Activated T-cell treated with anti-CD3 and anti-CD28 coated beads, Interleukin-2, amount 50 U/mL, for 72 hours (primary cell): ENCODE measurements at regions not wholly inside any gene's neighbourhood (a gene's known extent, or its start where the extent isn't known, plus 50 kb on each side); places are given as distances from the start of the nearest gene placed in this dataset.

Experiments used
- ATAC-seq, 2 donors: fragments of 150-1000 bp; cut with Tn5 transposase; replicated peaks in 1 of 2; 2 replicates each; pipeline ENCODE4 v1.10.0; 2021; ENCODE audit warnings: moderate library complexity in 2 of 2, mild to moderate bottlenecking in 1 of 2
- DNase-seq, 2 donors: peaks; one replicate each; pipeline ENCODE4 v3.0.0; 2021 to 2022; ENCODE audit warnings: mixed read lengths in 1 of 2
- H3K27ac Mint-ChIP-seq: one replicate; pipeline ENCODE4 v1.8.0; 2022; ENCODE audit warnings: mild to moderate bottlenecking, moderate library complexity, mixed read lengths
- H3K27me3 Mint-ChIP-seq: one replicate; pipeline ENCODE4 v1.8.0; 2022; ENCODE audit warnings: low read depth, mixed read lengths
- H3K36me3 Mint-ChIP-seq, 2 donors: one replicate each; pipeline ENCODE4 v1.8.0; 2022; ENCODE audit warnings: mixed read lengths in 2 of 2, mild to moderate bottlenecking in 1 of 2; ENCODE audit not compliant: insufficient read depth in 2 of 2
- H3K4me1 Mint-ChIP-seq: one replicate; pipeline ENCODE4 v1.8.0; 2022; ENCODE audit warnings: low read depth, mixed read lengths
- H3K4me3 Mint-ChIP-seq, 2 donors: one replicate each; pipeline ENCODE4 v1.8.0; 2022; ENCODE audit warnings: mild to moderate bottlenecking in 2 of 2, mixed read lengths in 2 of 2, moderate library complexity in 2 of 2
- H3K9me3 Mint-ChIP-seq, 2 donors: one replicate each; pipeline ENCODE4 v1.8.0; 2022; ENCODE audit warnings: mixed read lengths in 2 of 2

DNA sequence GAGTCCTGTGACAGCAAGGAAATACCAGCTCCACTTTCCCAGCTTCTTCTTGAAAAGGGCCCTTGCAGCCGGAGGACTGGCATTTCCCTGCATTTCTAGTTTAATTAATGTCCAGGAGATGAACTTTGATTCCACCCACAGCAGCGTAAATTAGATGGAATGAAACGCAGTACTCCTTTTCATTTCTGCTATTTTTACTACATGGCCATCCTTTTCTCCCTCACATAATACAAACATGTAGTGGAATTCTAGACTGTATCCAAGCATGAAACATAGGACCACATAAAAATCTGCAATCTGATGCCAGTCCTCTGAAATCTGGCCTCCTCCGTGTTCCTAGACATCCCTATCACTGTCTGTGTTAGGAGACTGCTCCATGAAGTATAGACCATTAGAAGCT, 403.2 kb downstream of the NR2F2 start:
- ATAC-seq: no peak
- Mint-ChIP-seq H3K9me3 (peaks cover 2 to 3% of the 10 kb centered on the region in 2 donors), H3K27ac (no peak overlapping the region), H3K4me1 (no peaks in the 10 kb centered on the region), H3K36me3 (peaks cover 0 to 2% of the 10 kb centered on the region in 2 donors), H3K27me3 (no peaks in the 10 kb centered on the region), H3K4me3 (no peak overlapping the region)
- no peak for DNase-seq

DNA sequence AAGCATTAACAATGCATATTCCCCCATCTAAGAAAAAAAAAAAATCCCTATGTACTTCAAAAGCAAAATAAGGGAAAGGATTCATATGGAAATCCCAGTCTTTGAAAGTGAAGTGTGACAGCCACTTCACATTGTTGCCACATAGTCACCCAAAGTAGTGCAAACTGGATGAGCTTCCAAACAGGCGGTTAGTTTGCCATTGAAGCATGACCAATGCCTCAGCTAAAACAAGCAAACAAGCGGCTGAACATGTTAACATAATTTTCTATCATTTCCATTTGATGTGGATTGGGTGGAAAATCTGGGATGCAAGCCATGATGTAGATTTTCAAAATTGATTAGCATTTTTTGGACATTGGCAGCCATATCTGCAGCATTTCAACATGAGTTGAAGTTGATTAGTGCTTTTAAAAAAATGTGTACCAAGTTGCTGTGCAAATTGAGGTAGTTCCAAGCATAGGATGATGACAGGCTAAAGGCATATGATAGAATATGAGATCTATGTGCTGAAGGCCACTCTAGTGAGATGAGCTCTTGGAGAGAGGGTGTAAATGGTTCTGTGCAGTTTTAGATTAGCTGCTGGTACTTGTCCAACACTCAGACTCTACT, 405.2 kb downstream of the NR2F2 start:
- H3K36me3 Mint-ChIP-seq: peaks cover 0 to 2% of the 10 kb centered on the region in 2 donors
- H3K27ac Mint-ChIP-seq: no peak overlapping the region
- peaks cover 2 to 3% of the 10 kb centered on the region in 2 donors for H3K9me3 Mint-ChIP-seq

DNA sequence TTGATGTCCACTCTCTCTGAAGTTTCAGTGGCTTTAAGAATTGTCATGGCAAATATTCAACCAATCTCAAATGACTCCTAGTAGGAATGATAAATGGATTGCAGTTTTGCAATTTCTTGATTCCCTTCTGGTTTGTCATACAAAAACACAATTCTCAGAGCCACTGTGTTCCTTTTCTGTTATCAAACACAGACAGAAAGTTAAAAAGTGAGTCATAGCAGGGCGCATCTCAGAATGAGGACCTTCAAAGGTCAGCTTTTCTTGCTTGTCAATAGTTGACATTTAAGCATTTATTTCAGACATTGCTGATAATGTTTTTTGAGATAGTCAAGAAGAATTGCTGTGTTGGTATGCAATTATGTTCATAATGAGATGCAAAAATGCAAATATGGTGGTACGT, 405.9 kb downstream of the NR2F2 start:
- no peak overlapping the region for H3K27ac Mint-ChIP-seq

More for the DNA sequence above, 405.2 kb downstream of the NR2F2 start:
- H3K4me3 Mint-ChIP-seq: no peak overlapping the region
- DNase-seq (no peak), ATAC-seq (no peak)
- H3K4me1 Mint-ChIP-seq: no peaks in the 10 kb centered on the region
- no peaks in the 10 kb centered on the region for H3K27me3 Mint-ChIP-seq

DNA sequence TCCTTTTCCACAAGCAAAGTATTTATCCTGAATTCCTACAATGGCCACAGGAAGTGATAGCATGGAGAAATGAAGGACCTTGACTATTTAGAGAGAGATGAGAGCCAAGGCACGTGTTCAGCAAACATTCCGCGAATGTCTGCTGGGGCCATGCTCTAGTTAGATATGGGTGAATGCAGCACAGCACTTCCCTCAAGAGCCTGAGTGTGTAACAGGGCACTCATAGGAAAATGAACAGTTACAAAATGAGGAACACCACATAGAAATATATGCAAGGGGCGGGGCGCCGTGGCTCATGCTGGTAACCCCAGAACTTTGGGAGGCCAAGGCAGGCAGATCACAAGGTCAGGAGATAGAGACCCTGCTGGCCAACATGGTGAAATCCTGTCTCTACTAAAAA, 406.9 kb downstream of the NR2F2 start:
- no peaks in the 10 kb centered on the region for H3K4me1 Mint-ChIP-seq
- H3K9me3 Mint-ChIP-seq: peaks cover 2 to 3% of the 10 kb centered on the region in 2 donors
- ATAC-seq (no peak), DNase-seq (no peak)
- H3K36me3 Mint-ChIP-seq: peaks cover 0 to 2% of the 10 kb centered on the region in 2 donors
- no peaks in the 10 kb centered on the region for H3K27me3 Mint-ChIP-seq
- no peak overlapping the region for H3K4me3 Mint-ChIP-seq
- no peak overlapping the region for H3K27ac Mint-ChIP-seq

More for the DNA sequence above, 405.9 kb downstream of the NR2F2 start:
- no peaks in the 10 kb centered on the region for H3K27me3 Mint-ChIP-seq
- no peak overlapping the region for H3K4me3 Mint-ChIP-seq
- ATAC-seq: no peak
- H3K4me1 Mint-ChIP-seq: no peaks in the 10 kb centered on the region
- H3K9me3 Mint-ChIP-seq: peaks cover 2 to 3% of the 10 kb centered on the region in 2 donors
- peaks cover 0 to 2% of the 10 kb centered on the region in 2 donors for H3K36me3 Mint-ChIP-seq
- DNase-seq: no peak

DNA sequence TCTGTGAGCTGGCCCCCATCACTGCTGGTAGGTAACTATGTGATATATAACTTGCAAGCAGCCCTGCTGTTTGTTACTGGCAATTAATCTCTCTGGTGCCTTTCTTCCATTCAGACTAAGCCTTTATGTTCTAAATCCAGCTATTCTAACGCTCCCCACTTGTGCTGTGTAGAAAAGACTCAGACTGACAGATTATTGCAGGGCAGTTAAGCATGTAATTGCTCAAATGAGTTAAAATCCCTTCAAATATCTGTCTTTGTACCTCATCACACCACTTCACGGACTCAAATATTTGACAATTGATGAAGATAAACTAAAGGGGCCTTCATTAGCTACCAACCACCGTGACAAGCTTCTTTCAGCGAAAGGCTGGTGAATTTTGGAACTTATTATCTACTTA, 416.2 kb downstream of the NR2F2 start:
- ATAC-seq (no peak), DNase-seq (no peak)
- Mint-ChIP-seq H3K36me3 (no peaks in the 10 kb centered on the region), H3K27ac (no peak overlapping the region), H3K4me3 (no peak overlapping the region), H3K4me1 (no peaks in the 10 kb centered on the region), H3K27me3 (no peaks in the 10 kb centered on the region), H3K9me3 (peaks cover 6 to 8% of the 10 kb centered on the region in 2 donors)

DNA sequence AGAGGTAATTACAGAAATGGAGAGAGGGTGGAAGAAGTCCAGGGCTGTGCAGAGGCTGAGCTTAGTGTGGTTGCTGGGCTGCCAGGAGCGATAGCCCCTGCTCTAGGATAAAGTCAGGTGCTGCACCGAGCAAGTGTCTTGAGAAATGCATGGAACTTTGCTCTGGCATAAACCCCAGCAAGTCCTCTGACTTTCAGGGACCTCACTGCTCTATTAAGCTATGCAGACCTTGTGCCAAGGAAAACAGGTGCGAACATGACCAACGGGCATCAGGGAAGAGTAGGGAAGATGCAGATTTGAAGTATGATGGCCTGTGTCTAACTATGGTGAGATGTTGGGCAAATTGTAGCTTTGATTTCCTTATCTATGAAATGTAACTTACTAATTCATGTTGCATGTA, 416.8 kb downstream of the NR2F2 start:
- Mint-ChIP-seq H3K27ac (no peak overlapping the region), H3K4me3 (no peak overlapping the region), H3K36me3 (no peaks in the 10 kb centered on the region), H3K27me3 (no peaks in the 10 kb centered on the region), H3K9me3 (peaks cover 6 to 8% of the 10 kb centered on the region in 2 donors), H3K4me1 (no peaks in the 10 kb centered on the region)
- no peak for DNase-seq
- ATAC-seq: no peak

- Mint-ChIP-seq H3K4me1 (no peaks in the 10 kb centered on the region), H3K36me3 (no peaks in the 10 kb centered on the region), H3K27me3 (no peaks in the 10 kb centered on the region), H3K4me3 (no peak overlapping the region), H3K9me3 (peaks cover 2 to 6% of the 10 kb centered on the region in 2 donors), H3K27ac (no peak overlapping the region)
- ATAC-seq: no peak
- no peak for DNase-seq
Measured at GRCh38 chr15:96750361-96750760, 419.9 kb downstream of the NR2F2 start.

DNA sequence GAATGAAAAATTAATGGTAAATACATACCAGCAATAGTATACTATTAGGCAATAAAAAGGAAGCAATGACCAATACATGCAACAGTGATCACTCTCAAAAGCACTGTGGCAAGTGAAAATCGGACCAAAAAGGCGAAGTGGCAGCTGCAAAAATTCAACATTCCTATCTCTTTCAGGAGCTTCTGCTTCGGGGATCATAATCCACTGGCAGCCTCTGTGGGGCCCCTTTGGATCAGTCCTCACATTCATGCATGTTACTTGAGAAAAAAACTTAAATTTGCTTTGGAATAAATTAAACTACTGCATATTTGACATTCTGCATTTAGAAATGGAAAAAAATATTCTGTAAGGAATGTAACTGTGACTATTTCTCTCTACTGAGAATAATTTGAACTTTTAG, 425.6 kb downstream of the NR2F2 start:
- Mint-ChIP-seq H3K4me3 (no peak overlapping the region), H3K27ac (no peak overlapping the region), H3K9me3 (no peaks in the 10 kb centered on the region), H3K27me3 (no peaks in the 10 kb centered on the region), H3K4me1 (no peaks in the 10 kb centered on the region), H3K36me3 (no peaks in the 10 kb centered on the region)
- ATAC-seq: no peak
- DNase-seq: no peak

DNA sequence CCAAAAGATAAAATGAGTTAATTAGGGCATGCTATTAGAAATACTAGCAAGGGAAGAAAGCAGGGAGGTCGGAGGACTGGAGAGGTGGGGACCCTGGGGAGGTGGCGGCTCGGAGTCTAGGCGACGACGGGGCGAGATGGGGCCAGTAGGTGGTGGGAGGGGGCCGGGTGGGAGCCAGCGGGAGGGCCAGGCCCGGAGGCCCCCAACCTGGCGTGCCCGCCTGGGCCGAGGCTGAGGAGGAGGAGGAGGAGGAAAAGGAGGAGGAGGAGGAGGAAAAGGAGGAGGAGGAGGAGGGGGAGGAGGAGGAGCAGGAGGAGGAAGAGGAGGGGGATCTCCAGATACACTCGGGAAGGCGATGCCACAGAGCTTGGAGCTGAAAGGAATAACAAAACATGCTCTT, 426.2 kb downstream of the NR2F2 start:
- no peaks in the 10 kb centered on the region for H3K36me3 Mint-ChIP-seq
- H3K27me3 Mint-ChIP-seq: no peaks in the 10 kb centered on the region
- H3K4me3 Mint-ChIP-seq: no peak overlapping the region
- no peaks in the 10 kb centered on the region for H3K9me3 Mint-ChIP-seq
- H3K4me1 Mint-ChIP-seq: no peaks in the 10 kb centered on the region
- H3K27ac Mint-ChIP-seq: no peak overlapping the region
- DNase-seq (no peak), ATAC-seq (no peak)

- Mint-ChIP-seq H3K27me3 (no peaks in the 10 kb centered on the region), H3K27ac (no peak overlapping the region), H3K36me3 (no peaks in the 10 kb centered on the region), H3K4me1 (no peaks in the 10 kb centered on the region), H3K9me3 (peaks cover 0 to 2% of the 10 kb centered on the region in 2 donors), H3K4me3 (no peak overlapping the region)
- no peak for DNase-seq
- ATAC-seq: no peak
Measured at GRCh38 chr15:96762566-96762965, 432.1 kb downstream of the NR2F2 start.

DNA sequence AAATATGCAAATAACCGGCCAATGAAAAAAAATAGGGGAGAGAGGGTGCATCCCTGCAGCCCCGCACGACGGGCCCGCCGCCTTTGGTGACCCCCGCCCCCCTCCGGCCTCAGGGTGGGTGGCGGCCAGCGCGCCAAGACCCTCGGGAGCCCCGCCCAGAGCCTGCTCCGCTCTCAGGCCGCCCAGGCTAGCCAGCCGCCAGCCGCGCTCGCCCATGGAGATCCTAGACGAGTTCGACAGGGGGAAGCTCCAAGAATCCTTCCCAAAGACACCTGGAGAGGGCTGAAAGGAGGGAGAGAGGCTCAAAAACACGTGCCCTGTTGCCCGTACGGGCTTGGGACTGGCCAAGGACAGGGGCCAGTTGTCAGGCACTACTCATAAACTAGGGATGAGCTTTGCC, 434.0 kb downstream of the NR2F2 start:
- ATAC-seq: no peak
- H3K4me1 Mint-ChIP-seq: no peaks in the 10 kb centered on the region
- no peaks in the 10 kb centered on the region for H3K27me3 Mint-ChIP-seq
- no peaks in the 10 kb centered on the region for H3K36me3 Mint-ChIP-seq
- no peak for DNase-seq
- no peak overlapping the region for H3K27ac Mint-ChIP-seq
- H3K9me3 Mint-ChIP-seq: peaks cover 0 to 2% of the 10 kb centered on the region in 2 donors
- no peak overlapping the region for H3K4me3 Mint-ChIP-seq

- H3K36me3 Mint-ChIP-seq: no peaks in the 10 kb centered on the region
- H3K4me1 Mint-ChIP-seq: no peaks in the 10 kb centered on the region
- DNase-seq (no peak), ATAC-seq (no peak)
- no peak overlapping the region for H3K27ac Mint-ChIP-seq
- H3K4me3 Mint-ChIP-seq: no peak overlapping the region
- H3K9me3 Mint-ChIP-seq: peaks cover 0 to 2% of the 10 kb centered on the region in 2 donors
- no peaks in the 10 kb centered on the region for H3K27me3 Mint-ChIP-seq
Measured at GRCh38 chr15:96764946-96765345, 434.4 kb downstream of the NR2F2 start.

GRCh38 chr15:96766366-96766765, 435.9 kb downstream of the NR2F2 start:
- Mint-ChIP-seq H3K27ac (no peak overlapping the region), H3K4me1 (no peaks in the 10 kb centered on the region), H3K27me3 (no peaks in the 10 kb centered on the region), H3K9me3 (peaks cover 0 to 2% of the 10 kb centered on the region in 2 donors), H3K4me3 (no peak overlapping the region), H3K36me3 (no peaks in the 10 kb centered on the region)
- no peak for DNase-seq
- no peak for ATAC-seq

- H3K4me1 Mint-ChIP-seq: no peaks in the 10 kb centered on the region
- H3K27ac Mint-ChIP-seq: no peak overlapping the region
- H3K36me3 Mint-ChIP-seq: no peaks in the 10 kb centered on the region
- no peaks in the 10 kb centered on the region for H3K9me3 Mint-ChIP-seq
- no peak for DNase-seq
- H3K4me3 Mint-ChIP-seq: no peak overlapping the region
- no peak for ATAC-seq
- no peaks in the 10 kb centered on the region for H3K27me3 Mint-ChIP-seq
Measured at GRCh38 chr15:96767703-96768434, 437.4 kb downstream of the NR2F2 start.
